Testis (tissue), 2 donors: ENCODE measurements at regions not wholly inside any gene's neighbourhood (a gene's known extent, or its start where the extent isn't known, plus 50 kb on each side); places are given as distances from the start of the nearest gene placed in this dataset.
A peak's percentile ranks its signal among the peaks of the same experiment; 100 is the strongest.
"Not testable (repeated sequence)": the region's sequence is repeated elsewhere in the genome, so short reads cannot be mapped to it uniquely, and the experiment has no call there.

Source experiments
- DNase-seq: peaks from one replicate; pipeline ENCODE4 v3.0.0-alpha.2; 2019
- H3K27ac ChIP-seq, 2 donors: fragments of 200-600 bp; sonication (generic); one replicate each; pipeline ENCODE4 v1.5.1; 2019
- H3K27me3 ChIP-seq: fragments of 200-600 bp; sonication (generic); one replicate; pipeline ENCODE4 v1.5.1; 2019
- H3K36me3 ChIP-seq: fragments of 200-600 bp; sonication (generic); one replicate; pipeline ENCODE4 v1.5.1; 2017; ENCODE audit warnings: low read depth; ENCODE audit errors: missing control alignments
- H3K4me1 ChIP-seq: fragments of 200-600 bp; sonication (generic); one replicate; pipeline ENCODE4 v1.5.1; 2019
- H3K4me3 ChIP-seq, 2 donors: fragments of 200-600 bp; sonication (generic); one replicate each; pipeline ENCODE4 v1.5.1; 2017 to 2019
- H3K9me3 ChIP-seq: fragments of 200-600 bp; sonication (generic); one replicate; pipeline ENCODE4 v1.5.1; 2017
- POLR2A ChIP-seq: fragments of 450-650 bp; IDR thresholded peaks from one replicate; pipeline ENCODE4 v1.6.1; 2017; ENCODE audit warnings: antibody characterized with exemption, mild to moderate bottlenecking, moderate library complexity
- WGBS, 2 donors: methylation state at CpG; one replicate each; pipeline ENCODE4 v1.1.5; 2018; 5-methylcytosine and 5-hydroxymethylcytosine counted together
- intact Hi-C: fragments of 100-400 bp; cut with DNase I; formaldehyde crosslinking; loops from one replicate; pipeline ENCODE4 v1.15.1; 2023; ENCODE audit warnings: low total_unique reads
- TF ChIP-seq, protein P1 (sequence below), 3 experiments: fragments of 450-650 bp in 2 of 3; fragments of 200-600 bp in 1 of 3; sonication (generic) in 1 of 3; IDR thresholded peaks; one replicate each; pipeline ENCODE4 v1.5.1; 2016 to 2019; ENCODE audit warnings: antibody characterized with exemption in 3 of 3, mild to moderate bottlenecking in 2 of 3, moderate library complexity in 1 of 3

DNA sequence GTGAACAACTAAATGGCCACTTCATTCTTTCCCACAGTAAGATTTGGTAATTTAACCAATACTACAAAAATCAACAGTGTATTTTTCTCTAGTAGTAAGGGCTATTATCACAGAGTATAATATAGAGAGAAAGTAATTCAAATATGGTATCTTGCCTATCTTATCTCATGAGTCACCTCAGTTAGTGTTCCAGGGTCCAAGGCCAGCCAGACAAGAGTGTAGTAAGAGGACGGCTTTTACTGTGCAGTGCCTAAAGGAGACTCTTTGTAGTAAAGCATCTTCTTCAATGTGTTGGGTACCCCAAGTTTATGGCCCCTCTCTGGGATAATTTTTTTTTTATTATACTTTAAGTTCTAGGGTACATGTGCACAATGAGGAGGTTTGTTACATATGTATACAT, 607.4 kb downstream of the PKHD1 start:
- Histone ChIP-seq H3K27ac (no peak overlapping the region), H3K9me3 (no peaks in the 10 kb centered on the region), H3K36me3 (no peaks in the 10 kb centered on the region), H3K4me1 (no peaks in the 10 kb centered on the region), H3K27me3 (no peaks in the 10 kb centered on the region), H3K4me3 (no peak overlapping the region)
- intact Hi-C loops = no loop called here
- TF ChIP-seq POLR2A = no peak
- TF ChIP-seq, protein P1, sequence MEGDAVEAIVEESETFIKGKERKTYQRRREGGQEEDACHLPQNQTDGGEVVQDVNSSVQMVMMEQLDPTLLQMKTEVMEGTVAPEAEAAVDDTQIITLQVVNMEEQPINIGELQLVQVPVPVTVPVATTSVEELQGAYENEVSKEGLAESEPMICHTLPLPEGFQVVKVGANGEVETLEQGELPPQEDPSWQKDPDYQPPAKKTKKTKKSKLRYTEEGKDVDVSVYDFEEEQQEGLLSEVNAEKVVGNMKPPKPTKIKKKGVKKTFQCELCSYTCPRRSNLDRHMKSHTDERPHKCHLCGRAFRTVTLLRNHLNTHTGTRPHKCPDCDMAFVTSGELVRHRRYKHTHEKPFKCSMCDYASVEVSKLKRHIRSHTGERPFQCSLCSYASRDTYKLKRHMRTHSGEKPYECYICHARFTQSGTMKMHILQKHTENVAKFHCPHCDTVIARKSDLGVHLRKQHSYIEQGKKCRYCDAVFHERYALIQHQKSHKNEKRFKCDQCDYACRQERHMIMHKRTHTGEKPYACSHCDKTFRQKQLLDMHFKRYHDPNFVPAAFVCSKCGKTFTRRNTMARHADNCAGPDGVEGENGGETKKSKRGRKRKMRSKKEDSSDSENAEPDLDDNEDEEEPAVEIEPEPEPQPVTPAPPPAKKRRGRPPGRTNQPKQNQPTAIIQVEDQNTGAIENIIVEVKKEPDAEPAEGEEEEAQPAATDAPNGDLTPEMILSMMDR (IDR thresholded peaks at IDR 0.05) = no peak
- no peak for DNase-seq
- WGBS, 2 donors = 78 to 88% methylated on average over 1 of the region's 1 CpG

DNA sequence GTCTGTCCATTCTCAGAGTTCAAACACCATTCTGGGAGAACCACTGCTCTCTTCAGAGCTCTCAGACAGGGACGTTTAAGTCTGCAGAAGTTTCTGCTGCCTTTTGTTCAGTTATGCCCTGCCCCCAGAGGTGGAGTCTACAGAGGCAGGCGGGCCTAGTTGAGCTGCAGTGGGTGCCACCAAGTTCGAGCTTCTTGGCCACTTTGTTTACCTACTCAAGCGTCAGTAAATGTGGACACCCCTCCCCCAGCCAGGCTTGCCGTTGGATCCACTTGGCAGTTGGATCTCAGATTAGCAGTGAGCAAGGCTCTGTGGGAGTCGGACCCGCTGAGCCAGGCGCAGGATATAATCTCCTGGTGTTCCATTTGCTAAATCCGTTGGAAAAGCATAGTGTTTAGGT, 601.5 kb downstream of the PKHD1 start:
- 92 to 97% methylated on average over 5 to 9 of the region's 9 CpGs for WGBS, 2 donors
- intact Hi-C loops = not testable (repeated sequence)

DNA sequence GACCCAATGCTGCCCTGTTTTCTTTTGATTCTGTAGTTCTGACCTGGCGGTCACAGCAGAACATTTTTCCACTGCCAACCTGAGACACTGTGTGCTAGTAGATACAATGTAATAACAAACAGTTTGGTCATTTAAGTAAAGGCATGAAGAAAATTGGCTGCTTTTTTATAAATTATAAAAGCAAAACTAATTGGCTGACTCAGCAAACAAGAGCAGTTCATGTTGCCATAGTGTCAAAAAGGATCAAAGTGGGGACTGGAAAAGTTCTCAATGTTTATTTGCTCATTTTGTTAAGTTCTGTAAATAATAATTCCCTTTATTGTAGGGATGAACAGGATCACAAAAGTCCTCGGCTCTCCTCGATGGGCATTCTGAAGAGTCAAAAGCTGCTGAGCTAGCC, 599.5 kb downstream of the PKHD1 start:
- TF ChIP-seq POLR2A = no peak
- TF ChIP-seq, protein P1 (IDR thresholded peaks at IDR 0.05) = no peak
- no peak overlapping the region for H3K4me3 ChIP-seq
- H3K27ac ChIP-seq = no peak overlapping the region
- peak; percentile 28 for DNase-seq
- H3K4me1 ChIP-seq = no peaks in the 10 kb centered on the region
- no peaks in the 10 kb centered on the region for H3K27me3 ChIP-seq
- 30 to 40% methylated on average over 3 of the region's 3 CpGs for WGBS, 2 donors
- no peaks in the 10 kb centered on the region for H3K36me3 ChIP-seq
- intact Hi-C loops = no loop called here
- H3K9me3 ChIP-seq = no peaks in the 10 kb centered on the region

More for the DNA sequence above, 601.5 kb downstream of the PKHD1 start:
- H3K9me3 ChIP-seq, DNase-seq, H3K27me3 ChIP-seq, H3K36me3 ChIP-seq, H3K27ac ChIP-seq, H3K4me3 ChIP-seq, H3K4me1 ChIP-seq: not testable (repeated sequence)

DNA sequence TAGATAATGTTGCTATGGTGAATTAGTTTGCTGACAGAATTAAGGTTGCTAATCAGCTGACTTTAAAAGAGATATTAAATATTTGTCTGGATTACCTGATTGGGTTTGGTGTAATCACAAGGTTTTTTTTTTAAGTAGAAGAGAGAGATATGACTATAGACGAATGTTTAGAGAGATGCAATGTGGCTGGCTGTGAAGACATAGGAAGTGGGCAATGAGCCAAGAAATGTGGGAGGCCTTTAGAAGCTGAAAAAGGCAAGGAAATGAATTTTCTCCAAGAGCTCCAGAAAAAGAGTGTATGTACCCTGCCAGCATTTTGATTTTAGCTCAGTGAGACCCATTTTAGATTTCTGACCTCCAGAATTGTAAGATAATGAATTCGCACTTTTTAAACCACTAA, 598.3 kb downstream of the PKHD1 start:
- intact Hi-C loops = no loop called here
- no peaks in the 10 kb centered on the region for H3K4me1 ChIP-seq
- 32 to 44% methylated on average over 2 of the region's 2 CpGs for WGBS, 2 donors

DNA sequence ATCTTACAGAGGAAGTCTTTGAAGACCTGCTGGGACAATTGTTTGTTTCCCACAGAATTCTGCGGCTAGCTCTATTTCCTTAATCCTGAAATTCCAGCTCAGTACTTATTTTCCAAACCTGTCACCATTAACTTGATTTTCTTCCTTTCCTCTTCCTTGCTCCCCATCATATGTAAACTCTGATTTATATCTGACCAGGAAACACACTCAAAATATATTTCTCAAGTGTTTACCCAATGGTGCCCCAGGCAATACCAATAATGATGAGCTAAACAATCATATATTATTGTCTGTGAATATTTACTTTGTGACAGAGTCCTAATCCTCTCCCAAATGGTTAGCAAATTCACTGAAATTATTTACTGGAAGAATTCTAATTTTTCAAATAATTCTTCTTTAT, 597.3 kb downstream of the PKHD1 start:
- Histone ChIP-seq H3K27ac (no peak overlapping the region), H3K4me3 (no peak overlapping the region), H3K9me3 (no peaks in the 10 kb centered on the region), H3K4me1 (peaks cover under 1% of the 10 kb centered on the region), H3K36me3 (no peaks in the 10 kb centered on the region), H3K27me3 (no peaks in the 10 kb centered on the region)
- intact Hi-C loops = no loop called here
- WGBS, 2 donors = 85% methylated on average over 1 of the region's 1 CpG
- TF ChIP-seq, protein P1 (IDR thresholded peaks at IDR 0.05) = no peak
- TF ChIP-seq POLR2A = no peak
- DNase-seq = no peak

More for the DNA sequence above, 598.3 kb downstream of the PKHD1 start:
- no peaks in the 10 kb centered on the region for H3K36me3 ChIP-seq
- no peaks in the 10 kb centered on the region for H3K9me3 ChIP-seq
- H3K4me3 ChIP-seq = no peak overlapping the region
- no peaks in the 10 kb centered on the region for H3K27me3 ChIP-seq
- TF ChIP-seq, protein P1 (IDR thresholded peaks at IDR 0.05) = no peak
- TF ChIP-seq POLR2A = no peak
- no peak for DNase-seq
- H3K27ac ChIP-seq = no peak overlapping the region
